ENCODE measurements at regions not wholly inside any gene's neighbourhood (a gene's known extent, or its start where the extent isn't known, plus 50 kb on each side); places are given as distances from the start of the nearest gene placed in this dataset.

DNA sequence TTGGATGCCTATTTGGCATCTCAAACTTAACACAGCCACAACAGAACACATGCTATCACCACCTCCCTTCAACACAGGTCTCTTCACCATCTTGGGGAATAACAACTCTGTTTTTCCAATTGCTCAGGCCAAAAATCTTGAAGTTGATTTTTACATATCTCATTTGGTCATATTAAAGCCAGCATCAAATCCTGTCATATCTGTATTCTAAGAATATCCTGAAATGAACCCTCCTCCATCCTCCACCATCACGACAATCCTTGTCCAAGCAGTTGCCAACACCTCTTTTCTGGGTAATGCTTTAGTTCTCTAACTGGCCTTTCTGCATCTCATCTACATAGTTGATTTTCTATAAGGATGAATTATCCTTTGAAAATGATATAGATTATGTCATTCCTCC is 168.7 kb downstream of the GPR37 start:
- Histone ChIP-seq H3K9me3 (replicated peaks in 1 of 11) (no peaks in the 10 kb centered on the region), H4K20me1 (no peaks in the 10 kb centered on the region), H3K36me3 (no peaks in the 10 kb centered on the region), H3K27me3 (no peaks in the 10 kb centered on the region), H3K27ac (no peak overlapping the region), H3K9ac (no peak overlapping the region), H3K4me3 (no peak overlapping the region), H3K4me1 (no peaks in the 10 kb centered on the region), H3K4me2 (no peak overlapping the region)
- TF ChIP-seq Cebpa-rat (IDR thresholded peaks at IDR 0.05) = no peak

DNA sequence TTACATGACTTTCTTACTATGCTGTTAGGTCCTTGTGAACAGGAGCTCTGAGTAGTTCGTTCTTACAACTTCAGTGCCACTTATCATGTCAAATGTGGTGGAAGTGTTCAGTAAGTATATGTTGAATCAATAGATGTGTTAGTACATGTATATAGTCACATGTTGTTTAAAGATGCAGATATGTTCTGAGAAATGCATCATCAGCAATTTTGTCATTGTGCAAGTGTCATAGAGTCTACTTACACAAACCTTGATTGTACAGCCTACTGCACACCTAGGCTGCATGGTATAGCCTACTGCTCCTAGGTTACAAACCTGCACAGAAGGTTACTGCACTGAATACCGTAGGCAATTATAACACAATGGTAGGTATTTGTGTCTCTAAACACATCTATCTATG is 174.8 kb downstream of the GPR37 start:
- no peak for TF ChIP-seq Cebpa-rat (IDR thresholded peaks at IDR 0.05)
- H3K27me3 ChIP-seq = no peaks in the 10 kb centered on the region
- H3K27ac ChIP-seq = no peak overlapping the region
- no peaks in the 10 kb centered on the region for H3K36me3 ChIP-seq
- H3K9me3 ChIP-seq (replicated peaks in 1 of 11) = no peaks in the 10 kb centered on the region
- H3K4me3 ChIP-seq = no peak overlapping the region
- H3K4me1 ChIP-seq = no peaks in the 10 kb centered on the region
- no peak overlapping the region for H3K4me2 ChIP-seq
- H3K9ac ChIP-seq = no peak overlapping the region
- H4K20me1 ChIP-seq = no peaks in the 10 kb centered on the region

GRCh38 chr7:124577256-124577655 is 188.3 kb downstream of the GPR37 start:
- H3K27me3 ChIP-seq = no peaks in the 10 kb centered on the region

GRCh38 chr7:124575176-124575575 is 190.4 kb downstream of the GPR37 start:
- Histone ChIP-seq H3K4me2 (no peak overlapping the region), H3K9me3 (replicated peaks in 1 of 11) (no peaks in the 10 kb centered on the region)
- TF ChIP-seq Cebpa-rat (IDR thresholded peaks at IDR 0.05) = no peak

More at GRCh38 chr7:124577256-124577655, 188.3 kb downstream of the GPR37 start:
- no peak for TF ChIP-seq Cebpa-rat (IDR thresholded peaks at IDR 0.05)
- no peak overlapping the region for H3K4me2 ChIP-seq
- H3K9ac ChIP-seq = no peak overlapping the region
- H3K36me3 ChIP-seq = no peaks in the 10 kb centered on the region
- H3K4me1 ChIP-seq = no peaks in the 10 kb centered on the region
- H4K20me1 ChIP-seq = no peaks in the 10 kb centered on the region
- H3K4me3 ChIP-seq = no peak overlapping the region
- H3K9me3 ChIP-seq (replicated peaks in 1 of 11) = no peaks in the 10 kb centered on the region
- no peak overlapping the region for H3K27ac ChIP-seq

DNA sequence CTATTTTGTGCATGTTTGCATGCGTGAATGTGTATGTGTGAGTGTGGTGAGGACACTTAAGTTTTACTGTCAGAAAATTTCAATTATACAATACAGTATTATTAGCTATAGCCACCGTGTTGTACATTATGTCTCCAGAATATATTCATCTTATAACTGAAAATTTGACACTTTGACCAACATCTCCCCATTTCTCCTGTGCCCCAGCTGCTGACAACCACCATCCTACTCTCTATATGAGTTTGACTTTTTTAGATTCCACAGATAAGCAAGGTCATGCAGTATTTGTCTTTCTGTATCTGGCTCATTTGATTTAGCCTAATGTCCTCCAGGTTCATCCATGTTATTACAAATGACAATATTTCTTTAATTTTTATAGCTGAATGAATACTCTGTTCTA is 195.0 kb downstream of the GPR37 start:
- Histone ChIP-seq H3K4me1 (no peaks in the 10 kb centered on the region), H3K36me3 (no peaks in the 10 kb centered on the region), H3K4me2 (no peak overlapping the region)

More at GRCh38 chr7:124575176-124575575, 190.4 kb downstream of the GPR37 start:
- Histone ChIP-seq H3K4me1 (no peaks in the 10 kb centered on the region), H3K36me3 (no peaks in the 10 kb centered on the region), H3K27me3 (no peaks in the 10 kb centered on the region), H4K20me1 (no peaks in the 10 kb centered on the region), H3K4me3 (no peak overlapping the region), H3K9ac (no peak overlapping the region), H3K27ac (no peak overlapping the region)

DNA sequence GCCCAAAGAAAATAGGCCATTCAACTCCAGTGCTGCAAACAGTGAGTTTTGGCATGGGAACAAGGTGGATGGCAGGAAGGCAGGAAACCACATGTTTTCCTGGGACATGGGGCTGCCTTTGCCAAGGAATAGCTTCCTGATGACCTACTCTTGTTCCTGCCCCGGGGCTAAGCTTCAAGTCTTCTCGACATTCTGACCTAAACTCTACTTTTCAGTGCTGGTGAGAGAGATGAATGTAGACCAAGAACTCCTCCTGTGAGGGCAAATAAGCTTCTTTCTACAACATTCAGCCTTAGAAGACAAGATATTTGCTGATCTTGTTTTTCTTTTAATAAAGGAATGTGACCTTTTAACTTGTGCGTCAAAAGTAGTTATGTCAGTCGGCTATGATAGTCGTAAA is 199.0 kb downstream of the GPR37 start:
- no peak overlapping the region for H3K4me3 ChIP-seq
- H3K27me3 ChIP-seq = no peaks in the 10 kb centered on the region
- no peaks in the 10 kb centered on the region for H3K9me3 ChIP-seq (replicated peaks in 1 of 11)
- no peak for TF ChIP-seq Cebpa-rat (IDR thresholded peaks at IDR 0.05)
- no peaks in the 10 kb centered on the region for H3K36me3 ChIP-seq
- H4K20me1 ChIP-seq = no peaks in the 10 kb centered on the region
- H3K9ac ChIP-seq = no peak overlapping the region
- no peak overlapping the region for H3K4me2 ChIP-seq
- H3K4me1 ChIP-seq = no peaks in the 10 kb centered on the region
- H3K27ac ChIP-seq = no peak overlapping the region

More for the DNA sequence above, 195.0 kb downstream of the GPR37 start:
- H4K20me1 ChIP-seq = no peaks in the 10 kb centered on the region
- H3K27ac ChIP-seq = no peak overlapping the region
- no peaks in the 10 kb centered on the region for H3K9me3 ChIP-seq (replicated peaks in 1 of 11)
- H3K27me3 ChIP-seq = no peaks in the 10 kb centered on the region
- no peak overlapping the region for H3K9ac ChIP-seq
- no peak overlapping the region for H3K4me3 ChIP-seq
- no peak for TF ChIP-seq Cebpa-rat (IDR thresholded peaks at IDR 0.05)

DNA sequence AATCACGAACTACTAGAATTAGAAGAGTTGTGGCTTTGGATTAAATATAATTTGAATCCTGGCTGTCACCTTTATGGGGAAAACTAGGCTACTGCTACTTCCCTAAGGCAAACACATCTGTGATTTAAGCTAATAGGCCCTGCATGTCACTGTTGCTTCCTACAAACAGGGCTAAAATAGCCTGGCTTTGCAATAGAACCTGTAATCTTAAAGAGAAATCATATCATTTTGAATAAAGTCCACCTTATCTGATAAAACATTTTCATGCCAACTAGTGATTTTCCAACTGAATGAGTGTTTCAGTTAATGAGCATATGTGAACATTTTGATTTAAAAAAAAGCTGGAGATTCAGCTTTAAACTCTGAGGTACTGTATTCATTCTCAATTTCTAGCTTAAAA is 208.0 kb downstream of the GPR37 start:
- Histone ChIP-seq H3K9me3 (replicated peaks in 1 of 11) (no peaks in the 10 kb centered on the region), H3K9ac (no peak overlapping the region), H3K27me3 (no peaks in the 10 kb centered on the region), H3K4me1 (no peaks in the 10 kb centered on the region), H4K20me1 (no peaks in the 10 kb centered on the region), H3K4me2 (no peak overlapping the region), H3K4me3 (no peak overlapping the region), H3K27ac (no peak overlapping the region), H3K36me3 (no peaks in the 10 kb centered on the region)
- TF ChIP-seq Cebpa-rat (IDR thresholded peaks at IDR 0.05) = no peak

DNA sequence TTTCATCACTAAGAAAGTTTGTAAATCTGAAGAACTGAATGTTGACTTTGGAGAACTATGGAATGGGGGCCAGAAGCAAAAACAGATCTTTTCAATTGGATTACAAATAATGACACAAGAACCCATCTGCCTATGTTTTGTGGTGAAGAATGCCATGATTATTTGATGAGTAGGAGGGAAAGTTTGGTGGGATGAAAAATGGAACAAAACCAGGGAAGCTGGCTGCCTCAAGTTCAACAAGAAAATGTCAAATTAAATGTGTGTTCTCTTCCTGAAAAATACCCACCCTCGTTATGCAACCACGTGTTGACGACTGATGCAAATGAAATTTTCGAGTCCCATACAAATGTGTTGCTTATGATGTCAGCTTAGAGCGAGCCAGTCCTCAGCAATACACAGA is 208.5 kb downstream of the GPR37 start:
- H3K27ac ChIP-seq = no peak overlapping the region
- H3K27me3 ChIP-seq = no peaks in the 10 kb centered on the region
- H3K9ac ChIP-seq = no peak overlapping the region
- no peak overlapping the region for H3K4me2 ChIP-seq
- H3K36me3 ChIP-seq = no peaks in the 10 kb centered on the region
- TF ChIP-seq Cebpa-rat (IDR thresholded peaks at IDR 0.05) = no peak
- no peaks in the 10 kb centered on the region for H3K9me3 ChIP-seq (replicated peaks in 1 of 11)
- H4K20me1 ChIP-seq = no peaks in the 10 kb centered on the region
- H3K4me1 ChIP-seq = no peaks in the 10 kb centered on the region
- H3K4me3 ChIP-seq = no peak overlapping the region

DNA sequence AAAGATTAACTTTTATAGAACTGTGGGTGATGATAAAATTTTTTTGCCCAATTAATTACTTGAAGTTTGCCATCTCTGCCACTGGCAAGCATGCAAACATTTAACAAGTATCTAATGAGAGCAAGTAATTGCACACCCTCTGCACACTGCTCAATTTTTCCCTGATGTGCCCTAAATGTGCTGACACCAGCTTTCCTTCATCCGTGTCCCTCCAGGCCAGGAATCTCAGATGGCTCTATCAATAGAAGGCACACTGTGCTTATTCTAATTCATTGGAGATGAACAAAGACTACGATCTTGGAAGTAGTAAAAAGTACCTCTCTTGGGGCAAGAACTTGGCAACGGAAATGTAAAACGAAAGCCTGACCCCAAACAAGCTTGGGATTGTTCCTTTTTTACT is 212.1 kb downstream of the GPR37 start:
- Histone ChIP-seq H3K4me2 (no peak overlapping the region), H3K4me1 (no peaks in the 10 kb centered on the region), H3K27me3 (no peaks in the 10 kb centered on the region), H3K4me3 (no peak overlapping the region), H3K36me3 (no peaks in the 10 kb centered on the region), H3K9me3 (replicated peaks in 1 of 11) (no peaks in the 10 kb centered on the region), H3K9ac (no peak overlapping the region), H3K27ac (no peak overlapping the region), H4K20me1 (no peaks in the 10 kb centered on the region)
- TF ChIP-seq Cebpa-rat (IDR thresholded peaks at IDR 0.05) = no peak

GRCh38 chr7:124552217-124552616 is 213.4 kb downstream of the GPR37 start:
- no peaks in the 10 kb centered on the region for H3K36me3 ChIP-seq
- no peak overlapping the region for H3K4me2 ChIP-seq
- H3K9ac ChIP-seq = no peak overlapping the region
- H3K4me1 ChIP-seq = no peaks in the 10 kb centered on the region
- no peak overlapping the region for H3K27ac ChIP-seq
- no peaks in the 10 kb centered on the region for H3K27me3 ChIP-seq
- H3K4me3 ChIP-seq = no peak overlapping the region
- no peak for TF ChIP-seq Cebpa-rat (IDR thresholded peaks at IDR 0.05)
- no peaks in the 10 kb centered on the region for H4K20me1 ChIP-seq
- H3K9me3 ChIP-seq (replicated peaks in 1 of 11) = no peaks in the 10 kb centered on the region

DNA sequence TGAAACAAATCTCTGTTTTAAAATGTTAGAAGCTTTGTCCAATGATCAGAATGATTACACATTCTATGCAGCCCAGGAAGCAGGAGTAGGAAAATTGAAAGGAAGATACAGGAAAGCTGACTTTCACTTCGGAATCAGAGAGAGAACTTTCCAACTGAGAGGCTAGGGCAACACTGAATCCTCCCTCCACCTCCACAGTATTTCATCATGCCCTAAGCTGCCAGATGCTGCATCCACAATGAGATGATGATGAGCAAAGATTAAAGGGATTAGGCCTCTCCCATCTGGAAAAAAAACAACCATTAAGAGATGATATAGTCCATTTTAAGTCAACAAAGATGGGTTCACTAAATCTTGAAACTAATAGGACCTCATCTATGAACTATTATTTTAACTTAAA is 215.6 kb downstream of the GPR37 start:
- Histone ChIP-seq H3K9ac (no peak overlapping the region), H3K4me2 (no peak overlapping the region), H3K9me3 (replicated peaks in 1 of 11) (no peaks in the 10 kb centered on the region), H3K27me3 (no peaks in the 10 kb centered on the region), H3K27ac (no peak overlapping the region), H4K20me1 (no peaks in the 10 kb centered on the region), H3K36me3 (no peaks in the 10 kb centered on the region), H3K4me3 (no peak overlapping the region), H3K4me1 (no peaks in the 10 kb centered on the region)
- no peak for TF ChIP-seq Cebpa-rat (IDR thresholded peaks at IDR 0.05)
